ENCODE measurements at regions not wholly inside any gene's neighbourhood (a gene's known extent, or its start where the extent isn't known, plus 50 kb on each side); places are given as distances from the start of the nearest gene placed in this dataset.
"Not testable (repeated sequence)": the region's sequence is repeated elsewhere in the genome, so short reads cannot be mapped to it uniquely, and the experiment has no call there.

GRCh38 chr6:78781001-78781400, 86.3 kb upstream of the IRAK1BP1 start:
- Histone ChIP-seq H3K36me3 (ENCODE audit: low read length) (no peaks in the 10 kb centered on the region), H3K79me2 (ENCODE audit: insufficient read depth, low read length) (no peaks in the 10 kb centered on the region), H3K9ac (ENCODE audit: low read length) (no peak overlapping the region), H3K27ac (ENCODE audit: low read depth, low read length) (no peak overlapping the region), H3K27me3 (ENCODE audit: low read length) (no peaks in the 10 kb centered on the region), H2AFZ (ENCODE audit: low read depth, low read length, severe bottlenecking) (no peak overlapping the region), H3K4me2 (ENCODE audit: low read depth, low read length, poor library complexity, severe bottlenecking) (no peak overlapping the region), H3F3A (ENCODE audit: insufficient read depth) (no peaks in the 10 kb centered on the region), H4K20me1 (ENCODE audit: low read depth, low read length) (no peaks in the 10 kb centered on the region), H3K9me2 (replicated peaks; ENCODE audit: insufficient read depth, low read length) (no peaks in the 10 kb centered on the region), H3K4me3 (ENCODE audit: insufficient read depth, low read length, poor library complexity, severe bottlenecking) (no peak overlapping the region), H3K9me3 (ENCODE audit: insufficient read depth, low read length) (no peaks in the 10 kb centered on the region)
- TF ChIP-seq, protein P1, sequence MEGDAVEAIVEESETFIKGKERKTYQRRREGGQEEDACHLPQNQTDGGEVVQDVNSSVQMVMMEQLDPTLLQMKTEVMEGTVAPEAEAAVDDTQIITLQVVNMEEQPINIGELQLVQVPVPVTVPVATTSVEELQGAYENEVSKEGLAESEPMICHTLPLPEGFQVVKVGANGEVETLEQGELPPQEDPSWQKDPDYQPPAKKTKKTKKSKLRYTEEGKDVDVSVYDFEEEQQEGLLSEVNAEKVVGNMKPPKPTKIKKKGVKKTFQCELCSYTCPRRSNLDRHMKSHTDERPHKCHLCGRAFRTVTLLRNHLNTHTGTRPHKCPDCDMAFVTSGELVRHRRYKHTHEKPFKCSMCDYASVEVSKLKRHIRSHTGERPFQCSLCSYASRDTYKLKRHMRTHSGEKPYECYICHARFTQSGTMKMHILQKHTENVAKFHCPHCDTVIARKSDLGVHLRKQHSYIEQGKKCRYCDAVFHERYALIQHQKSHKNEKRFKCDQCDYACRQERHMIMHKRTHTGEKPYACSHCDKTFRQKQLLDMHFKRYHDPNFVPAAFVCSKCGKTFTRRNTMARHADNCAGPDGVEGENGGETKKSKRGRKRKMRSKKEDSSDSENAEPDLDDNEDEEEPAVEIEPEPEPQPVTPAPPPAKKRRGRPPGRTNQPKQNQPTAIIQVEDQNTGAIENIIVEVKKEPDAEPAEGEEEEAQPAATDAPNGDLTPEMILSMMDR (IDR thresholded peaks at IDR 0.05; ENCODE audit: insufficient read depth, low read length, poor library complexity, severe bottlenecking), result no peak
- TF ChIP-seq EZH2phosphoT487 (conservative IDR thresholded peaks at IDR 0.05; ENCODE audit: low read length), result no peak

DNA sequence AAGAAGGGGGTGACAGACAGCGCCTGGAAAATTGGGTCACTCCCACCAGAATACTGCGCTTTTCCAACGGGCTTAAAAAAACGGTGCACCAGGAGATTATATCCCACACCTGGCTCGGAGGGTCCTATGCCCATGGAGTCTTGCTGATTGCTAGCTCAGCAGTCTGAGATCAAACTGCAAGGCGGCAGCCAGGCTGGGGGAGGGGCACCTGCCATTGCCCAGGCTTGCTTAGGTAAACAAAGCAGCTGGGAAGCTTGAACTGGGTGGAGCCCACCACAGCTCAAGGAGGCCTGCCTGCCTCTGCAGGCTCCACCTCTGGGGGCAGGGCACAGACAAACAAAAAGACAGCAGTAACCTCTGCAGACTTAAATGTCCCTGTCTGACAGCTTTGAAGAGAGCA, 84.0 kb upstream of the IRAK1BP1 start:
- H3K79me2 ChIP-seq (ENCODE audit: insufficient read depth, low read length); H2AFZ ChIP-seq (ENCODE audit: low read depth, low read length, severe bottlenecking); H3K9me2 ChIP-seq (replicated peaks; ENCODE audit: insufficient read depth, low read length); H4K20me1 ChIP-seq (ENCODE audit: low read depth, low read length); H3K4me3 ChIP-seq (ENCODE audit: insufficient read depth, low read length, poor library complexity, severe bottlenecking); H3F3A ChIP-seq (ENCODE audit: insufficient read depth); H3K4me2 ChIP-seq (ENCODE audit: low read depth, low read length, poor library complexity, severe bottlenecking); H3K9ac ChIP-seq (ENCODE audit: low read length); H3K36me3 ChIP-seq (ENCODE audit: low read length); H3K27me3 ChIP-seq (ENCODE audit: low read length); H3K27ac ChIP-seq (ENCODE audit: low read depth, low read length); H3K9me3 ChIP-seq (ENCODE audit: insufficient read depth, low read length): not testable (repeated sequence)

GRCh38 chr6:78797270-78797669, 70.1 kb upstream of the IRAK1BP1 start:
- Histone ChIP-seq H3K27ac (ENCODE audit: low read depth, low read length) (no peak overlapping the region), H2AFZ (ENCODE audit: low read depth, low read length, severe bottlenecking) (no peak overlapping the region), H3K36me3 (ENCODE audit: low read length) (no peaks in the 10 kb centered on the region), H3F3A (ENCODE audit: insufficient read depth) (no peaks in the 10 kb centered on the region), H3K4me2 (ENCODE audit: low read depth, low read length, poor library complexity, severe bottlenecking) (no peak overlapping the region), H3K4me3 (ENCODE audit: insufficient read depth, low read length, poor library complexity, severe bottlenecking) (no peak overlapping the region), H4K20me1 (ENCODE audit: low read depth, low read length) (no peaks in the 10 kb centered on the region), H3K9me3 (ENCODE audit: insufficient read depth, low read length) (no peaks in the 10 kb centered on the region), H3K27me3 (ENCODE audit: low read length) (no peaks in the 10 kb centered on the region), H3K9ac (ENCODE audit: low read length) (no peak overlapping the region), H3K79me2 (ENCODE audit: insufficient read depth, low read length) (no peaks in the 10 kb centered on the region), H3K9me2 (replicated peaks; ENCODE audit: insufficient read depth, low read length) (no peaks in the 10 kb centered on the region)
- TF ChIP-seq, protein P1 (IDR thresholded peaks at IDR 0.05; ENCODE audit: insufficient read depth, low read length, poor library complexity, severe bottlenecking), result no peak
- no peak for TF ChIP-seq EZH2phosphoT487 (conservative IDR thresholded peaks at IDR 0.05; ENCODE audit: low read length)

GRCh38 chr6:78799682-78800081, 67.7 kb upstream of the IRAK1BP1 start:
- H4K20me1 ChIP-seq (ENCODE audit: low read depth, low read length), result no peaks in the 10 kb centered on the region
- no peak for TF ChIP-seq EZH2phosphoT487 (conservative IDR thresholded peaks at IDR 0.05; ENCODE audit: low read length)
- TF ChIP-seq, protein P1 (IDR thresholded peaks at IDR 0.05; ENCODE audit: insufficient read depth, low read length, poor library complexity, severe bottlenecking), result no peak
- no peaks in the 10 kb centered on the region for H3F3A ChIP-seq (ENCODE audit: insufficient read depth)
- H3K27ac ChIP-seq (ENCODE audit: low read depth, low read length), result no peak overlapping the region
- H3K4me3 ChIP-seq (ENCODE audit: insufficient read depth, low read length, poor library complexity, severe bottlenecking), result no peak overlapping the region
- H2AFZ ChIP-seq (ENCODE audit: low read depth, low read length, severe bottlenecking), result no peak overlapping the region
- no peaks in the 10 kb centered on the region for H3K9me2 ChIP-seq (replicated peaks; ENCODE audit: insufficient read depth, low read length)
- H3K79me2 ChIP-seq (ENCODE audit: insufficient read depth, low read length), result no peaks in the 10 kb centered on the region
- no peaks in the 10 kb centered on the region for H3K36me3 ChIP-seq (ENCODE audit: low read length)
- no peak overlapping the region for H3K4me2 ChIP-seq (ENCODE audit: low read depth, low read length, poor library complexity, severe bottlenecking)
- no peaks in the 10 kb centered on the region for H3K9me3 ChIP-seq (ENCODE audit: insufficient read depth, low read length)
- no peak overlapping the region for H3K9ac ChIP-seq (ENCODE audit: low read length)
- no peaks in the 10 kb centered on the region for H3K27me3 ChIP-seq (ENCODE audit: low read length)

DNA sequence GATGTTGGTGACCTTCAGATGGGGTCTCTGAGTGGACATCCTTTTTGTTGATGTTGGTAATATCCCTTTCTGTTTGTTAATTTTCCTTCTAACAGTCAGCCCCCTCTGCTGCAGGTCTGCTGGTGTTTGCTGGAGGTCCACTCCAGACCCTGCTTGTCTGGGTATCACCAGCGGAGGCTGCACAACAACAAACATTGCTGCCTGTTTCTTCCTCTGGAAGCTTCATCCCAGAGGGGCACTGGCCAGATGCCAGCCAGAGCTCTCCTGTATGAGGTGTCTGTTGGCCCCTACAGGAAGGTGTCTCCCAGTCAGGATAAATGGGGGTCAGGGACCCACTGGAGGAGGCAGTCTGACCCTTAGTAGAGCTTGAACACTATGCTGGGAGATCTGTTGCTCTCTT, 60.6 kb upstream of the IRAK1BP1 start:
- H3K27me3 ChIP-seq (ENCODE audit: low read length); H3K27ac ChIP-seq (ENCODE audit: low read depth, low read length); H2AFZ ChIP-seq (ENCODE audit: low read depth, low read length, severe bottlenecking); H3F3A ChIP-seq (ENCODE audit: insufficient read depth); H3K9ac ChIP-seq (ENCODE audit: low read length); H3K9me3 ChIP-seq (ENCODE audit: insufficient read depth, low read length); H3K36me3 ChIP-seq (ENCODE audit: low read length); H3K4me3 ChIP-seq (ENCODE audit: insufficient read depth, low read length, poor library complexity, severe bottlenecking); H3K9me2 ChIP-seq (replicated peaks; ENCODE audit: insufficient read depth, low read length); H3K79me2 ChIP-seq (ENCODE audit: insufficient read depth, low read length); H4K20me1 ChIP-seq (ENCODE audit: low read depth, low read length); H3K4me2 ChIP-seq (ENCODE audit: low read depth, low read length, poor library complexity, severe bottlenecking): not testable (repeated sequence)

- not testable (repeated sequence) for H2AFZ ChIP-seq (ENCODE audit: low read depth, low read length, severe bottlenecking); H3K4me2 ChIP-seq (ENCODE audit: low read depth, low read length, poor library complexity, severe bottlenecking); H3K36me3 ChIP-seq (ENCODE audit: low read length); H3K9me3 ChIP-seq (ENCODE audit: insufficient read depth, low read length); H3F3A ChIP-seq (ENCODE audit: insufficient read depth); H3K9ac ChIP-seq (ENCODE audit: low read length); H3K79me2 ChIP-seq (ENCODE audit: insufficient read depth, low read length); H3K4me3 ChIP-seq (ENCODE audit: insufficient read depth, low read length, poor library complexity, severe bottlenecking); H3K9me2 ChIP-seq (replicated peaks; ENCODE audit: insufficient read depth, low read length); H3K27ac ChIP-seq (ENCODE audit: low read depth, low read length); H4K20me1 ChIP-seq (ENCODE audit: low read depth, low read length); H3K27me3 ChIP-seq (ENCODE audit: low read length)
Observed at GRCh38 chr6:78807655-78808355, 59.5 kb upstream of the IRAK1BP1 start.

Measured in SU-DHL-6 (cell line).